ENCODE measurements at regions not wholly inside any gene's neighbourhood (a gene's known extent, or its start where the extent isn't known, plus 50 kb on each side); places are given as distances from the start of the nearest gene placed in this dataset.
"Not testable (repeated sequence)": the region's sequence is repeated elsewhere in the genome, so short reads cannot be mapped to it uniquely, and the experiment has no call there.

DNA sequence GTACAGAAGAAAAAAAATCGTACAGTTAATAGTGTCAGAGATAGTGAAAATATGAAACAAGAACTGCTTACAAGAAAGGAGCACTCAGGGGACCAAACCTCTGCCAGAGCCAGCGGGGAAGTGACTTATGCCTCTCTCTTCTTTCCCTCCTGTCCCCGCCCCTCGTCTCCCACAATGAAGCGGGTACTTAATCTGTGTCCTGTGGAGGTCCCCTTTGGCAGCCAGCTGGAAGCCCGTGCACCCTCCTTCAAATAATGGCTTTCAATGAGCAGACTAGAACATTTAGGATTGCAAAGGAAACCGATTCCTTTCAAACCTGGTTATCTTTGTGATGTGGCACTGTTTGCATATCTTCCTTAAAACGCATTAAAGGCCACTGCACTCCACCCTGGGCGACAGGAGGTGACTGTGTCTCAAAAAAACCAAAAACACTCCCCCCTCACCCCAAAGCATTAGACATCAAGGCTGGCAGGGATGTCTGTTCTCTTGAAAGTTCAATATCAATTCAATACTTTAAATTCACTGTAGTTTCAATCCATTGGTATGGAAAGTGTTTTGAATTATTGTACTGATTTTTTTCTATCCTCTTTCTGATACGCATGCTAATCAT lies 51.7 kb downstream of the PPIAL4C start:
- DNase-seq (ENCODE audit: low read depth in 3 of 3) = peak in 1 of 3 experiments; percentile 15

- DNase-seq (ENCODE audit: low read depth in 3 of 3) = peak; percentile 78 to 89 (median 79)
Observed at GRCh38 chr1:149636286-149637122, 52.9 kb downstream of the PPIAL4C start.

DNA sequence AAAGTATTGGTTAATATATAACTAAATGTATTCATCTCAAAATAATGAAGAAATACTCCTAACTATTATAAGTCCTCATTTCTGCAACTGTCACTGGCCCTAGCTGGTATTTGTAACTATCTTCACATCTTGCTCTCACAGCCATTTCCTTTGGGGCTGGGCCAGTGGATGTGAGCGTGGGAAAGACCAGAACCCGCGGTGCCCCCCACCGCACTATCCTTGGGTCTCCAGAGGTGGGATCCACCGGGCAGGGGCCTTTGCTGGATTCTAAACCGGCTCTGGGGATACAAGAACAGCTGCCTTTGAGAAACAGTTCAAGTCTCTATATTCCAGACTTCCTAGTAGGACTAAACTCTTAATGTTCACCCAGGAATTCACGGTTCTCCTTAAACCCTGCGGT lies 54.8 kb downstream of the PPIAL4C start:
- not testable (repeated sequence) for DNase-seq (ENCODE audit: low read depth in 3 of 3)

GRCh38 chr1:149638901-149639658 lies 55.4 kb downstream of the PPIAL4C start:
- not testable (repeated sequence) for DNase-seq (ENCODE audit: low read depth in 3 of 3)

DNA sequence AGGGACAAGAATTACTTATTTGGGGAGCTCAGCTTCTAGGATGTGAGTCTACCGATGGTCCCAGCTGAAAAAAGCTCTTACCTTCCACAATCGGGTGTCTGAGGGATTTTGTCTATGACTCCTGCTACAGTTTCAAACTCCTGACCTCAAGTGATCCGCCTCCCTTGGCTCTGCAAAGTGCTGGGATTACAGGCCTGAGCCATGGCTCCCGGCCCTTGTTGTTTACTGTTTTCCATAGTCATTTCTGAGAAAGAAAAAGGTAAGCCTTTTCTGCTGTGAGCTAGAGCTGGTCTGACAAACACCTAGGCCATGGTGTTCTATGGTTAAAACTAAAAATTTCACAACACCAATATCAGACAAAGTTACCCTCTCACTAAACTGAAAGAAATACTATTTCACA lies 57.5 kb downstream of the PPIAL4C start:
- not testable (repeated sequence) for DNase-seq (ENCODE audit: low read depth in 3 of 3)

DNA sequence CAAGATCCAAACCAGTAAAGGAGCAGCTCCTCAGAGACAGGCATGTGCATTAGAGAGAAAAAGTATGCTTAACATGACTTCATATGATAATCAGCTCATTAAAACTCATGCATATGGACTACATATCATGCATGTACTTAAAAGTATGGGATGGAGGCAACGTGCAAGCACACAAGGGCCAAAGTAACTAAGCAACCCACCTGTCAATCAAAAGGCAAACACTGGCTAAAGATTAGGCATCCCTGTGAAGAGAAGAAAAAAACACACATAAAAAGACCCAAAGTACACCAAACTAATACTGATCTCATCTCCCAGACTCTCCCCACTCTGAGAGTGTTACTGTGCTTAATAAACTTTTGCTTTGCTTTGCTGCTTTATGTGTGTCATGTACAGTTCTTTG lies 61.2 kb downstream of the PPIAL4C start:
- not testable (repeated sequence) for DNase-seq (ENCODE audit: low read depth in 3 of 3)

- not testable (repeated sequence) for DNase-seq (ENCODE audit: low read depth in 3 of 3)
Observed at GRCh38 chr1:149646360-149647017, 62.8 kb downstream of the PPIAL4C start.

GRCh38 chr1:149647018-149647373 lies 63.3 kb downstream of the PPIAL4C start:
- peak in 1 of 3 experiments; percentile 9 for DNase-seq (ENCODE audit: low read depth in 3 of 3)

- DNase-seq (ENCODE audit: low read depth in 3 of 3) = not testable (repeated sequence)
Observed at GRCh38 chr1:149657750-149658149, 74.1 kb downstream of the PPIAL4C start.

DNA sequence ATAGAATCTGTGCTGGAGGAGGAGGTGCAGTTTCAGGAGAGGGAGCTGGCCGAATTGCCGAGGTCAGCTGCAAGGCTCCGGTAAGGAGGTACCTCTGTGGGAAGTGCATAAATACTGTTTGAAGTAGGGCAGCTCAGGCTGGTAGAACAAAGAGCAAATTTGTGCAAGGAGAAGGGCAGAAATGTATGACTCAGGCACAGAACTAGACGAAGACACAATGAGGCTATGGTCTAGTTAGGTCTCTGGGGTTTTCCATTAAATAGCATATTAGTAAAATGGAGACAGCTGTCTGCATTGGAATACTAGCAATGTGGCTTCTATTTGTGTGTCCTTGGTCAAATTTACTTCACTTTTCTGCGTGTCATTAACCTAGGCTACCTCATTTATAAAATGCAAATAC lies 74.5 kb downstream of the PPIAL4C start:
- not testable (repeated sequence) for DNase-seq (ENCODE audit: low read depth in 3 of 3)

DNA sequence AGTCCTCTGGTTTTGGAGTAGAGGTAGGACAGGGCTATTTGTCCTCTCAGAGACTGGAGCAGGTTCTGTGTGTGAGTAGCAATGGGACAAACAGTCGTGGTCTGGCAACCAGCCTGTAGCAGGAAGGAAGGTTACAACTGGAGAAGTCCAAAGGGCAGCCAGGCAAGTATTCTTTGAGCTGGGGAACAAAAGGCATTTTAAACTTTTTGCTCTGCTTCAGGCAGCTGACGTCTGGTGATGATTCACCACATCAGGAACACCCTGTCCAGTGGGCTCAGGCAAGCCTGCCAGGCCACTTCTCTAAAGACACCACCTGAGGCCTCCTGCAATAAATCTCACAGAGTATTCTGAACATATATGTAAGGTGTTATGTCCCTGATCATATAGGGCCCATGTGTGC lies 81.0 kb downstream of the PPIAL4C start:
- DNase-seq (ENCODE audit: low read depth in 3 of 3) = not testable (repeated sequence)

DNA sequence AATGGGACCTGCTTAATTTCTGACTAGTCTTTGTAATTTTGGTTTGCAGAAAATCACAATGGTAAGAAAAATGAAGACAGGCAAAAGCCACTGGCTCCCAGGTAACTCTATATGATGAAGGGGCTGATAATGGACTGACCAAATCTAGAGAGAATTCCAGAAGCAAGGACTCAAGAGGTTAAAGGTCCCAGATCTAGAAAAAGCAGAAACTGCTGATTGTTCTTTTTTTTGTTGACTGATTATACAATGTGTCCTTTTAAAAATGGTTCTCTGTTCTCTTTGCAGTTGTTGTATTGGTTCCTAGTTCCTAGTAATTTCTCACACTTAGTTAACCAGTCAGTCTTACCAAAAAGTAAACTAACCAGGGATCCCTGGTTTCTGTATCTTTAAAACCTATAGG lies 81.4 kb downstream of the PPIAL4C start:
- not testable (repeated sequence) for DNase-seq (ENCODE audit: low read depth in 3 of 3)

DNA sequence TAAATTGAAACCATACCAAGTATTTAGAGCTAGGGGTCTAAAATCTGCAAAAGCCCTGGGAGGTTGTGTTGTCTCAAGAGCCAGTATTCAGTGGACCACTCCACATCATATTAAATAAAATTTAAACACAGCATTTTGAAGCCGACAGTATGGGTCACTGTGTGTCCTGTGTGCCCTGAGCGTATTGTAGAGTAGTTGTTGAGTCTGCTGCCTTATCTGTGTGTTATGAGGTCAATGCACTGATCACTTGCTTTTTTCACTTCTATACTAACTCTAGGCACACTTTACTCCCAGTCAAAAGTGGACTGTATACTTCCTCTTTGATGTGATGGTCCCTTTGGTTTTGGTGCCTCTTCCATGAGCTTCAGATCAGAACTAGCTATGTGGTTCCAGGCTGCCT lies 81.9 kb downstream of the PPIAL4C start:
- not testable (repeated sequence) for DNase-seq (ENCODE audit: low read depth in 3 of 3)

DNA sequence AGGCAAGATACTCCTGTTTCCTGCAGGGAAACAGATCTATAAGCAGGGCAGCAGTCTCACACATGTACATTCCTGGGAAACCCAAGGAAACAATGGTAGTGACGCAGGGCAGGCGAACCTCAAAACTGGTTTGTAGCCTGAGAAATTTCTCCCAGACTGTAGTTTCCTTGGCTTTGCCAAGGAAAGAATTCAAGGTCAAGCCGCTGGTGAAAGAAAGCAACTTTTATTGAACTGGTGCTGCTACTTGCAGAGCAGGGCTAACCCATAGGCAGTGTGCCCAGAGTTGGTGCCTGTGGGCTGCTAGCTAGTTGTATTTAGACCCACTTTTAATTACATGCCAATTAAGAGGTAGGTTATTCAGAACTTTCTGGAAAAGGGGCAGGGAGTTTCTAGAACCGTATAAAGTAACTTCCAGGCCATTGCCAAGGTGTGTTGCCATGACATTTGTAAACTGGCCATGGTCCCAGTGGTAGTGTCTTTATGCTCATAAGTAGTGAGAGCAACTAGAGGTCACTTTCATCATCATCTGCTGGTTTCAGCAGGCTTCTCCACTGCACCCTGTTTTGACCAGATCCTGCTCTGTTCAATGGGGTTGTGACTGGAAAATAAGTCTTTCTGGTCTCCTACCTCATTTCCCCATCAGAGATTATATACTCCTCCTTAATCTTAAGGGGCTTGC lies 89.7 kb downstream of the PPIAL4C start:
- not testable (repeated sequence) for DNase-seq (ENCODE audit: low read depth in 3 of 3)

- DNase-seq (ENCODE audit: low read depth in 3 of 3) = not testable (repeated sequence)
Observed at GRCh38 chr1:149674921-149675320, 91.3 kb downstream of the PPIAL4C start.

DNA sequence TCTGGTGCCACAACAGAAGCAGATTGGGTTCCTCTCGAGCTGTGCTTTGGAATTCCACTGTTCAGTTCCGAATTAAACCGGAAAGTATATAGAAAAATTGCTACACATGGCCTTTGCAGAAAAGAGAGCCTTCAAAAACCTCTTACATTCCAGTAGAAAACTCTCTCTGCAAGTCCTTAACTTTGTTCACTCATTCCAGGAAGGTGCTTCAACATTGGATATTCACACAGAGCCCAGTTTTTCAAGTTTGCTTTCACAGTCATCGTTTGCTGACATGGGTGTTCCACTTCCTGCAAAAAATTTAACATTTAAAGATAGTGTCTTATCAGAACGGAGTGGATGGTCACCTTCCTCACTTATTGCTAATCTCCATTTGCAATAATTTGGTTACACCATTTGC lies 93.7 kb downstream of the PPIAL4C start:
- not testable (repeated sequence) for DNase-seq (ENCODE audit: low read depth in 3 of 3)

GRCh38 chr1:149686593-149687238 lies 95.8 kb upstream of the FCGR1A start:
- DNase-seq (ENCODE audit: low read depth in 3 of 3) = not testable (repeated sequence)

GRCh38 chr1:149691399-149691798 lies 91.1 kb upstream of the FCGR1A start:
- not testable (repeated sequence) for DNase-seq (ENCODE audit: low read depth in 3 of 3)

GRCh38 chr1:149692804-149693539 lies 89.5 kb upstream of the FCGR1A start:
- DNase-seq (ENCODE audit: low read depth in 3 of 3) = not testable (repeated sequence)

DNA sequence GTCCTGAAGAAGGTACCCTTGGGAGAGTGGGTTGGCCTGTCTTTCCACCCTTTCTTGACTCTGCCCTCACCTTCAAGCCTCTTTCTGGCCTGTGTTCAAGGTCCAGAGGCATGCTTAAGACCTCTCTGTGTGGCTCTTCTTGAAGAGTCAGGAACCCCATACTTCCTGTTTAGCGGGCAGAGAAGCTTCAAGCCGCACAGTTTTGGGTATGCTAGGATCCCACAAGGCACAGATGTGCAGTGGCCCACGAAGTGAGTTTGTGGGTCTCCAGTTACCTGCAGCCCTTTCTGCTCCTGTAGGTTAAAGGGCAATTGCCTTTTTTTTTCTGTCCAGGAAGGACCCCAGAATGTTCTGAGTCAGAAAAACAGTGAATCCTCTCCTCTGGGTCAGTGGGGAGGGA lies 87.4 kb upstream of the FCGR1A start:
- DNase-seq (ENCODE audit: low read depth in 3 of 3) = not testable (repeated sequence)
